ENCODE measurements at regions not wholly inside any gene's neighbourhood (a gene's known extent, or its start where the extent isn't known, plus 50 kb on each side); places are given as distances from the start of the nearest gene placed in this dataset.

- Histone ChIP-seq H3K9me3 (replicated peaks) (no peaks in the 10 kb centered on the region), H3K4me1 (no peaks in the 10 kb centered on the region), H3K27ac (replicated peaks) (no peak overlapping the region), H3K4me3 (no peak overlapping the region), H3K27me3 (ENCODE audit: low read depth) (no peaks in the 10 kb centered on the region), H3K36me3 (no peaks in the 10 kb centered on the region)
- intact Hi-C loops (cut with micrococcal nuclease), result no loop called here
- no peak for DNase-seq
- no peak for TF ChIP-seq CTCF (IDR thresholded peaks at IDR 0.05; ENCODE audit: borderline replicate concordance)
Observed at GRCh38 chr13:89832827-89833226, 1514.7 kb upstream of the MIR17HG start.

- no peaks in the 10 kb centered on the region for H3K27me3 ChIP-seq (ENCODE audit: low read depth)
- intact Hi-C loops (cut with micrococcal nuclease), result no loop called here
- H3K9me3 ChIP-seq (replicated peaks), result peaks cover 9% of the 10 kb centered on the region
- no peak overlapping the region for H3K4me3 ChIP-seq
- H3K27ac ChIP-seq (replicated peaks), result no peak overlapping the region
- H3K4me1 ChIP-seq, result no peaks in the 10 kb centered on the region
- no peak for TF ChIP-seq CTCF (IDR thresholded peaks at IDR 0.05; ENCODE audit: borderline replicate concordance)
- DNase-seq, result no peak
- H3K36me3 ChIP-seq, result no peaks in the 10 kb centered on the region
Observed at GRCh38 chr13:89843621-89844020, 1503.9 kb upstream of the MIR17HG start.

GRCh38 chr13:89845874-89846273 lies 1501.6 kb upstream of the MIR17HG start:
- Histone ChIP-seq H3K9me3 (replicated peaks) (peaks cover 9% of the 10 kb centered on the region), H3K4me1 (no peaks in the 10 kb centered on the region), H3K36me3 (no peaks in the 10 kb centered on the region), H3K27ac (replicated peaks) (no peak overlapping the region), H3K27me3 (ENCODE audit: low read depth) (no peaks in the 10 kb centered on the region), H3K4me3 (no peak overlapping the region)
- TF ChIP-seq CTCF (IDR thresholded peaks at IDR 0.05; ENCODE audit: borderline replicate concordance), result no peak
- intact Hi-C loops (cut with micrococcal nuclease), result no loop called here
- no peak for DNase-seq

DNA sequence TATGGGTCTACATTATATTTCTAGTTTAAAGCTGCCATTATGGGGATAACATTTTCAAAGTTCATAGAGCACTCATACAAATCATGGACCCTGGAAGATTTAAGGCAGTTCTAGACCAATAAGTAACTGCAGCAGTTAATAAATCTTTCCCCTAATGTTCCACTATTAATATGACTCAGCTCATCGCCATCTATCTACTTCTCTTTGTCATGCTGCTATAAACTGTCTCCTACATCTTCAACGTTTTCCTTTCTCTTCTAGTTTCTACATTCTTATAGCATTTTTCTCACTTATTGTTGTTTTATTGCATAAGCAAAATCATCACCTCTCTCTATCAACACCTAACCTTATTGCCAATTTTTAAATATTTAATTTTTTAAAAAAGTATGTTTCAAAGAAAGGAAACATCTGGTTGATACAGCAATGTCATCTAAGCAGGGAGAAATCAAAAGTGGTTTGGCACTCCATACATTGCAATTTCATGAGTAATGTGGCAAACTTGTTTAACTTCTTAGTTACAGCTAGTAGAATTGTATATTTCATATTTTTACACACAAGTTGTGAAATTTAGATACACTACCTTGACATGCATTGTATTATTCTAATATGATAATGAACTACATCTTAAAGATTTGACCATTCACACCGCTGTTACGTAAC lies 1500.4 kb upstream of the MIR17HG start:
- no peak for DNase-seq
- Histone ChIP-seq H3K4me3 (no peak overlapping the region), H3K27me3 (ENCODE audit: low read depth) (no peaks in the 10 kb centered on the region), H3K36me3 (no peaks in the 10 kb centered on the region), H3K9me3 (replicated peaks) (peaks cover under 1% of the 10 kb centered on the region), H3K27ac (replicated peaks) (no peak overlapping the region), H3K4me1 (no peaks in the 10 kb centered on the region)
- no peak for TF ChIP-seq CTCF (IDR thresholded peaks at IDR 0.05; ENCODE audit: borderline replicate concordance)
- intact Hi-C loops (cut with micrococcal nuclease), result no loop called here

- TF ChIP-seq CTCF (IDR thresholded peaks at IDR 0.05; ENCODE audit: borderline replicate concordance), result no peak
- no peak for DNase-seq
Observed at GRCh38 chr13:89852570-89852969, 1494.9 kb upstream of the MIR17HG start.

More at GRCh38 chr13:89852570-89852969, 1494.9 kb upstream of the MIR17HG start:
- no peak overlapping the region for H3K4me3 ChIP-seq
- H3K27ac ChIP-seq (replicated peaks), result no peak overlapping the region
- no peaks in the 10 kb centered on the region for H3K36me3 ChIP-seq
- H3K9me3 ChIP-seq (replicated peaks), result no peaks in the 10 kb centered on the region
- intact Hi-C loops (cut with micrococcal nuclease), result no loop called here
- no peaks in the 10 kb centered on the region for H3K27me3 ChIP-seq (ENCODE audit: low read depth)
- no peaks in the 10 kb centered on the region for H3K4me1 ChIP-seq

Measured in left ventricle myocardium inferior (tissue), 1 donor.